ENCODE measurements at regions not wholly inside any gene's neighbourhood (a gene's known extent, or its start where the extent isn't known, plus 50 kb on each side); places are given as distances from the start of the nearest gene placed in this dataset.
"Not testable (repeated sequence)": the region's sequence is repeated elsewhere in the genome, so short reads cannot be mapped to it uniquely, and the experiment has no call there.

- ChIA-PET CTCF (interaction anchor here (1.7 kb wide), 1 partner anchor 324 kb away, joined by 7 read pairs; no protein-coding TSS in a partner anchor), POLR2A (no interaction called here)
- TF ChIP-seq, protein P1, sequence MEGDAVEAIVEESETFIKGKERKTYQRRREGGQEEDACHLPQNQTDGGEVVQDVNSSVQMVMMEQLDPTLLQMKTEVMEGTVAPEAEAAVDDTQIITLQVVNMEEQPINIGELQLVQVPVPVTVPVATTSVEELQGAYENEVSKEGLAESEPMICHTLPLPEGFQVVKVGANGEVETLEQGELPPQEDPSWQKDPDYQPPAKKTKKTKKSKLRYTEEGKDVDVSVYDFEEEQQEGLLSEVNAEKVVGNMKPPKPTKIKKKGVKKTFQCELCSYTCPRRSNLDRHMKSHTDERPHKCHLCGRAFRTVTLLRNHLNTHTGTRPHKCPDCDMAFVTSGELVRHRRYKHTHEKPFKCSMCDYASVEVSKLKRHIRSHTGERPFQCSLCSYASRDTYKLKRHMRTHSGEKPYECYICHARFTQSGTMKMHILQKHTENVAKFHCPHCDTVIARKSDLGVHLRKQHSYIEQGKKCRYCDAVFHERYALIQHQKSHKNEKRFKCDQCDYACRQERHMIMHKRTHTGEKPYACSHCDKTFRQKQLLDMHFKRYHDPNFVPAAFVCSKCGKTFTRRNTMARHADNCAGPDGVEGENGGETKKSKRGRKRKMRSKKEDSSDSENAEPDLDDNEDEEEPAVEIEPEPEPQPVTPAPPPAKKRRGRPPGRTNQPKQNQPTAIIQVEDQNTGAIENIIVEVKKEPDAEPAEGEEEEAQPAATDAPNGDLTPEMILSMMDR (IDR thresholded peaks at IDR 0.05; ENCODE audit: control extremely low read depth, extremely low read depth, low read depth, missing control alignments), result no peak
- DNase-seq (ENCODE audit: extremely low spot score), result no peak
Observed at GRCh38 chr10:28987555-28988320, 301.1 kb upstream of the LYZL1 start.

DNA sequence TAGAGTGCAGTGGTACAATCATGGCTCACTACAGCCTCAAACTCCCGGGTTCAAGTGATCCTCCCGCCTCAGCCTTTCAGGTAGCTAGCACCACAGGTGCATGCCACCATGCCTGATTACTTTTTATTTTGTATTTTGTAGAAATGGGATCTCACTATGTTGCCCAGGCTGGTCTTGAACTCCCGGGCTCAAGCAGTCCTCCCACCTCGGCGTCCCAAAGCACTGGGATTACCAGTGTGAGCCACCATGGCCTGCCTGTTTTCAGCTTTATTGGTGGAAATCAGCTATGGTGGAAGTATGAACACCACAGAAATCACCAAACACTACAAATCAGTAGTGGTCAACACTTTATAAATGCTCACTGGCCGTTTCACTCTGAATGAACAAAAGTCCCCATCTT lies 299.9 kb upstream of the LYZL1 start:
- no peak for DNase-seq (ENCODE audit: extremely low spot score)
- ChIA-PET POLR2A (no interaction called here), CTCF (no interaction called here)
- TF ChIP-seq, protein P1 (IDR thresholded peaks at IDR 0.05; ENCODE audit: control extremely low read depth, extremely low read depth, low read depth, missing control alignments), result no peak

GRCh38 chr10:28991333-28992270 lies 297.3 kb upstream of the LYZL1 start:
- peak; percentile 30 for DNase-seq (ENCODE audit: extremely low spot score)
- ChIA-PET POLR2A (no interaction called here), CTCF (interaction anchor here (0.6 to 3.5 kb wide), 15 partner anchors 10 to 372 kb away, joined by 3 to 46 read pairs (median 3); no protein-coding TSS in a partner anchor)
- TF ChIP-seq, protein P1 (IDR thresholded peaks at IDR 0.05; ENCODE audit: control extremely low read depth, extremely low read depth, low read depth, missing control alignments), result peak; percentile 48

DNA sequence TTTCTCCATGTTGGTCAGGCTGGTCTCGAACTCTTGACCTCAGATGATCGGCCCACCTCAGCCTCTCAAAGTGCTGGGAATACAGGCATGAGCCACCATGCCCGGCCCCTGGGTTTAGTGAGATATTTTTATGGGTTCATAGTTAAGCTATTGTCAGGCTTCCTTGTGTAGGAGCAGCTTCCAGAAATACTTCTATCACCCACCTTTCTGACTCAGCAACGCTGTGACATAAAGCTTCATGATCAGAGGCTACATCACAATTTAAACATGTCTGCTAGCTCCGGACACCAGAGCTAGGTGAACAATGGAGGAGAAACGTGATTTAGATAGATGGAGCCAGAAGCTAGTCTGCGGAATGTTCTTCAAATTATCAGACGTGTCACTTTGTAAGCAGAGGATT lies 295.8 kb upstream of the LYZL1 start:
- TF ChIP-seq, protein P1 (IDR thresholded peaks at IDR 0.05; ENCODE audit: control extremely low read depth, extremely low read depth, low read depth, missing control alignments), result no peak
- CTCF ChIA-PET, result interaction anchor here (0.7 to 3.5 kb wide), 3 partner anchors 11 to 365 kb away, joined by 4 to 46 read pairs (median 8); no protein-coding TSS in a partner anchor
- POLR2A ChIA-PET, result no interaction called here
- no peak for DNase-seq (ENCODE audit: extremely low spot score)

GRCh38 chr10:28993861-28994260 lies 295.0 kb upstream of the LYZL1 start:
- CTCF ChIA-PET, result no interaction called here
- TF ChIP-seq, protein P1 (IDR thresholded peaks at IDR 0.05; ENCODE audit: control extremely low read depth, extremely low read depth, low read depth, missing control alignments), result no peak
- POLR2A ChIA-PET, result no interaction called here
- no peak for DNase-seq (ENCODE audit: extremely low spot score)

- DNase-seq (ENCODE audit: extremely low spot score); POLR2A ChIA-PET; CTCF ChIA-PET: not testable (repeated sequence)
Observed at GRCh38 chr10:28994802-28995201, 294.1 kb upstream of the LYZL1 start.

Measured in GM10248 (cell line).